Keratinocyte (primary cell): ENCODE measurements at regions not wholly inside any gene's neighbourhood (a gene's known extent, or its start where the extent isn't known, plus 50 kb on each side); places are given as distances from the start of the nearest gene placed in this dataset.

ENCODE experiments used
- DNase-seq: peaks from one replicate; pipeline ENCODE4 v3.0.0-alpha.2; 2011; ENCODE audit warnings: low read depth, missing footprints, low spot score
- FAIRE-seq: peaks from 2 replicates; lab custom pipeline; 2011; peaks lifted over from hg19 to GRCh38; lab: Jason Lieb, UNC
- H2AFZ ChIP-seq: 2 replicates; pipeline ENCODE4 v1.6.0; 2012; ENCODE audit warnings: low read length, control low read depth, inconsistent platforms; ENCODE audit not compliant: control insufficient read depth
- H3K27ac ChIP-seq: 2 replicates; pipeline ENCODE4 v1.5.1; 2011; ENCODE audit warnings: low read length; ENCODE audit not compliant: control insufficient read depth, insufficient read depth
- H3K27me3 ChIP-seq: 3 replicates; pipeline ENCODE4 v1.6.0; 2011; ENCODE audit warnings: low read length; ENCODE audit not compliant: control insufficient read depth, insufficient read depth; ENCODE audit errors: extremely low read depth
- H3K36me3 ChIP-seq, 2 experiments: 2 replicates in 1 of 2; 3 replicates in 1 of 2; pipeline ENCODE4 v1.5.1; 2011; ENCODE audit warnings: low read length in 2 of 2, mild to moderate bottlenecking in 1 of 2; ENCODE audit not compliant: control insufficient read depth in 2 of 2, insufficient read depth in 2 of 2; ENCODE audit errors: extremely low read depth in 1 of 2
- H3K4me1 ChIP-seq: 3 replicates; pipeline ENCODE4 v1.5.1; 2011; ENCODE audit warnings: low read length; ENCODE audit not compliant: control insufficient read depth, insufficient read depth; ENCODE audit errors: extremely low read depth
- H3K4me2 ChIP-seq: 3 replicates; pipeline ENCODE4 v1.6.0; 2011; ENCODE audit warnings: low read depth, low read length; ENCODE audit not compliant: control insufficient read depth, insufficient read depth; ENCODE audit errors: extremely low read depth
- H3K4me3 ChIP-seq, 3 experiments: fragments of 200-600 bp in 1 of 3; sonication (generic) in 1 of 3; 2 replicates in 2 of 3; 3 replicates in 1 of 3; pipeline ENCODE4 v1.5.1; 2011 to 2016; ENCODE audit warnings: low read length in 3 of 3, mild to moderate bottlenecking in 3 of 3, control low read depth in 2 of 3, inconsistent platforms in 1 of 3, low read depth in 1 of 3, mixed read lengths in 1 of 3, mixed run types in 1 of 3, moderate library complexity in 1 of 3; ENCODE audit not compliant: control insufficient read depth in 2 of 3, insufficient read depth in 2 of 3; ENCODE audit errors: extremely low read depth in 1 of 3
- H3K79me2 ChIP-seq: 2 replicates; pipeline ENCODE4 v1.6.0; 2012; ENCODE audit warnings: low read length; ENCODE audit not compliant: control insufficient read depth, insufficient read depth
- H3K9ac ChIP-seq: 3 replicates; pipeline ENCODE4 v1.6.0; 2011; ENCODE audit warnings: low read length; ENCODE audit not compliant: control insufficient read depth, insufficient read depth; ENCODE audit errors: extremely low read depth
- H3K9me1 ChIP-seq: 3 replicates; pipeline ENCODE4 v1.6.0; 2011; ENCODE audit warnings: low read length; ENCODE audit not compliant: control insufficient read depth, insufficient read depth; ENCODE audit errors: extremely low read depth
- H3K9me3 ChIP-seq: 2 replicates; pipeline ENCODE4 v1.5.1; 2012; ENCODE audit warnings: low read depth, low read length; ENCODE audit not compliant: control insufficient read depth
- H4K20me1 ChIP-seq: 3 replicates; pipeline ENCODE4 v1.6.0; 2011; ENCODE audit warnings: low read length; ENCODE audit not compliant: control insufficient read depth, insufficient read depth; ENCODE audit errors: extremely low read depth
- CTCF ChIP-seq, 3 experiments: IDR thresholded peaks in 1 of 3; conservative IDR thresholded peaks in 1 of 3; optimal IDR thresholded peaks in 1 of 3; 2 replicates in 2 of 3; 3 replicates in 1 of 3; pipeline versions ENCODE3 to v1.5.1; 2011; ENCODE audit warnings: low read length in 3 of 3, mild to moderate bottlenecking in 3 of 3, moderate library complexity in 2 of 3, control low read depth in 1 of 3, inconsistent platforms in 1 of 3; ENCODE audit not compliant: insufficient read depth in 2 of 3; ENCODE audit errors: extremely low read depth in 1 of 3
- EZH2 ChIP-seq: IDR thresholded peaks from one replicate; pipeline ENCODE4 v1.6.1; 2012; ENCODE audit warnings: inconsistent platforms, mild to moderate bottlenecking, low read length, moderate library complexity
- dilution Hi-C: fragments of 300-500 bp; cut with MboI; formaldehyde crosslinking; loops from one replicate; pipeline ENCODE4 v1.7.0; 2020; ENCODE audit warnings: low sequenced_read_pairs; ENCODE audit not compliant: extremely low pct_ligation_motif_present

- Histone ChIP-seq H3K4me2 (no peak overlapping the region), H2AFZ (no peak overlapping the region), H3K27me3 (no peaks in the 10 kb centered on the region), H3K79me2 (no peaks in the 10 kb centered on the region), H3K9me3 (peaks cover 2% of the 10 kb centered on the region), H4K20me1 (no peaks in the 10 kb centered on the region), H3K36me3 (no peaks in the 10 kb centered on the region), H3K4me3 (no peak overlapping the region), H3K4me1 (no peaks in the 10 kb centered on the region), H3K9ac (no peak overlapping the region), H3K27ac (no peak overlapping the region), H3K9me1 (no peaks in the 10 kb centered on the region)
- no peak for FAIRE-seq
- dilution Hi-C loops: no loop called here
- DNase-seq: no peak
- TF ChIP-seq CTCF (optimal IDR thresholded peaks at IDR 0.05 in 1 of 3, IDR thresholded peaks at IDR 0.05 in 1 of 3, conservative IDR thresholded peaks at IDR 0.05 in 1 of 3; ENCODE audit: extremely low read depth in 1 of 3, insufficient read depth in 2 of 3, low read length in 3 of 3) (no peak), EZH2 (no peak)
Observed at GRCh38 chr7:153912211-153912610, 140.0 kb upstream of the DPP6 start.

DNA sequence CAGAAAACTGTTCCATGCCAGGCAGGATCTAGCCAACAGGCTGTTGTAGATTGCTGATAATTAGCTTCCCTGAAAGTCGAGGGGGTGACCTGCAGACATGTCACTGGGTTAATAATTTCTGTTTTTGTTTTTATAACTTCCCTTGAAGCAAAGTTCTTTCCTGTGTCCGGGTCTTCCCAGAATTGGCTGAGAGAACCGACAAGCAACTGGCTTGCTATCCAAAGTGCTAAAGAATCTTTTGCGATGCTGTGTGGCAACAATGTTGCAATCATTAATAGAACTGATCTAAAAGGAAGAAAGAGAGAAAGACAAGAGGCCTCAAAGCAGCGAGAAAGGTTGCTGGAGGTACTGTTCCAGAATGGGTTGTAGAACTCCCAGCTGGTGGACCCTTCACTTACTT is 132.1 kb upstream of the DPP6 start:
- no peak for FAIRE-seq
- Histone ChIP-seq H4K20me1 (no peaks in the 10 kb centered on the region), H3K79me2 (no peaks in the 10 kb centered on the region), H3K4me3 (no peak overlapping the region), H3K4me2 (no peak overlapping the region), H3K9ac (no peak overlapping the region), H3K9me3 (no peaks in the 10 kb centered on the region), H3K27ac (no peak overlapping the region), H3K9me1 (no peaks in the 10 kb centered on the region), H2AFZ (no peak overlapping the region), H3K27me3 (no peaks in the 10 kb centered on the region), H3K4me1 (no peaks in the 10 kb centered on the region), H3K36me3 (no peaks in the 10 kb centered on the region)
- DNase-seq: no peak
- dilution Hi-C loops: no loop called here
- no peak for TF ChIP-seq EZH2
- no peak for TF ChIP-seq CTCF (optimal IDR thresholded peaks at IDR 0.05 in 1 of 3, IDR thresholded peaks at IDR 0.05 in 1 of 3, conservative IDR thresholded peaks at IDR 0.05 in 1 of 3; ENCODE audit: extremely low read depth in 1 of 3, insufficient read depth in 2 of 3, low read length in 3 of 3)
